ENCODE measurements at regions not wholly inside any gene's neighbourhood (a gene's known extent, or its start where the extent isn't known, plus 50 kb on each side); places are given as distances from the start of the nearest gene placed in this dataset.
"Not testable (repeated sequence)": the region's sequence is repeated elsewhere in the genome, so short reads cannot be mapped to it uniquely, and the experiment has no call there.

- TF ChIP-seq CTCF (IDR thresholded peaks at IDR 0.05; ENCODE audit: low read depth, low read length); EZH2phosphoT487 (IDR thresholded peaks at IDR 0.05; ENCODE audit: low read depth): not testable (repeated sequence)
Observed at GRCh38 chr14:44835928-44836327, 125.8 kb downstream of the KLHL28 start.
